ENCODE measurements at regions not wholly inside any gene's neighbourhood (a gene's known extent, or its start where the extent isn't known, plus 50 kb on each side); places are given as distances from the start of the nearest gene placed in this dataset.

DNA sequence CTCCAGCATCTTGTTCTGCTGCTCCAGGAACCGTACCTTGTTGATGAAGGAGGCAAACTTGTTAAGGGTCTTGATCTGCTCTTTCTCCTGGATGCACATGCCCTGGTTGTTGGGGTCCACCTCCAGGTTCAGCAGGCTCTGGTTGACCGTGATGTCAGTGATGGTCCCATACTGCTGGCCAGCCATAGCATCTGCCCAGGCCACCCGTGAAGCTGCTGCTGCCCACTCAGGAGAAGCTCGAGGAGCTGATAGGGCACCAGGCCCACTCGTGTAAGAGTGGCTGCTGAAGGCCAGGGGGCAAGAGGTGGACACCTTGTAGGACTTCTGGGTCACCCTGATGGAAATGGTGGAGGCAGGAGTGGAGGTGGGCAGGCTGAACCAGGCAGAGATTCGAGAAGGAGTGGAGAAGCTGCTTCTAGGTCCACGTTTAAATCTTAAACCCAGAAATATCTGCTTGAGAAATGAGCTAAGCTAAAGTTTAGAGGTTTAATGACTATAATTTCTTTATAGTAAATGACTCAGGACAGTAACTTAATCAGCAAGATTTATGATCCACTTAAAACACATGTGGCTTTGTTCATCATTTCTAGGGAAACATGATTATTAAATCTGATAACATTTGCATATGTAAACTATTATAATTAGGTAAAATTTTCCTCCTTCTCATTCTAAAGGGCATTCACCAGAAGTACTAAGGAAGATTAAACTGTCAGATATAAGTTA is 358.7 kb upstream of the SETBP1 start:
- DNase-seq, result no peak

DNA sequence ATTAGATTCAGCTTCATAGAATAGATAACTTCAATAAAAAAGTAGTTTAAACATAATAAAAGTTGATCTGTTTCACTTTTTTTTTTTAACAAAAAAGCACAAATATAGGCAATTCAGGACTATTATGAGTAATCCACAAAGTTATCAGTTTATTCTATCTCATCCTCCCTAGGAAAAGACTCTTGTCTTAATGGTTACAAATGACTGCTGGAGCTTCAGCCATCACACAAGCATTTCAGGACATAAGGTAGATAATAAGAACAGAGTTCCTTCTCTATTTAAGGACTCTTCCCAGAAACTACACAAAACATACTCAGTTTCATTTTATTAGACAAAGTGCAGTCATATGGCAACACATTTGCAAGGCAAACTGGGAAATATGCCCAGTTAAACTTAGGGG is 357.6 kb upstream of the SETBP1 start:
- no peaks in the 10 kb centered on the region for H3K36me3 Mint-ChIP-seq (ENCODE audit: insufficient read depth, unreplicated experiment)
- CTCF ChIA-PET, result interaction anchor here (2.1 kb wide), 1 partner anchor 169 kb away, joined by 6 read pairs; no protein-coding TSS in a partner anchor
- no peaks in the 10 kb centered on the region for H3K9me3 Mint-ChIP-seq (ENCODE audit: low read depth, unreplicated experiment)
- H3K4me3 Mint-ChIP-seq (ENCODE audit: low read depth, unreplicated experiment), result no peak overlapping the region
- TF ChIP-seq, protein P1, sequence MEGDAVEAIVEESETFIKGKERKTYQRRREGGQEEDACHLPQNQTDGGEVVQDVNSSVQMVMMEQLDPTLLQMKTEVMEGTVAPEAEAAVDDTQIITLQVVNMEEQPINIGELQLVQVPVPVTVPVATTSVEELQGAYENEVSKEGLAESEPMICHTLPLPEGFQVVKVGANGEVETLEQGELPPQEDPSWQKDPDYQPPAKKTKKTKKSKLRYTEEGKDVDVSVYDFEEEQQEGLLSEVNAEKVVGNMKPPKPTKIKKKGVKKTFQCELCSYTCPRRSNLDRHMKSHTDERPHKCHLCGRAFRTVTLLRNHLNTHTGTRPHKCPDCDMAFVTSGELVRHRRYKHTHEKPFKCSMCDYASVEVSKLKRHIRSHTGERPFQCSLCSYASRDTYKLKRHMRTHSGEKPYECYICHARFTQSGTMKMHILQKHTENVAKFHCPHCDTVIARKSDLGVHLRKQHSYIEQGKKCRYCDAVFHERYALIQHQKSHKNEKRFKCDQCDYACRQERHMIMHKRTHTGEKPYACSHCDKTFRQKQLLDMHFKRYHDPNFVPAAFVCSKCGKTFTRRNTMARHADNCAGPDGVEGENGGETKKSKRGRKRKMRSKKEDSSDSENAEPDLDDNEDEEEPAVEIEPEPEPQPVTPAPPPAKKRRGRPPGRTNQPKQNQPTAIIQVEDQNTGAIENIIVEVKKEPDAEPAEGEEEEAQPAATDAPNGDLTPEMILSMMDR (IDR thresholded peaks at IDR 0.05; ENCODE audit: unreplicated experiment), result no peak
- H3K4me1 Mint-ChIP-seq (ENCODE audit: low read depth, unreplicated experiment), result no peaks in the 10 kb centered on the region
- H3K27ac Mint-ChIP-seq (ENCODE audit: unreplicated experiment), result no peak overlapping the region
- DNase-seq, result no peak
- BruUV-seq (replicated peaks), result no TSS peak
- no peaks in the 10 kb centered on the region for H3K27me3 Mint-ChIP-seq (ENCODE audit: unreplicated experiment)
- intact Hi-C loops (cut with micrococcal nuclease; ENCODE audit: unreplicated experiment), result no loop called here

More for the DNA sequence above, 358.7 kb upstream of the SETBP1 start:
- CTCF ChIA-PET, result interaction anchor here (2.1 kb wide), 1 partner anchor 168 kb away, joined by 6 read pairs; no protein-coding TSS in a partner anchor
- peaks cover 2% of the 10 kb centered on the region for H3K9me3 Mint-ChIP-seq (ENCODE audit: low read depth, unreplicated experiment)
- no peak overlapping the region for H3K27ac Mint-ChIP-seq (ENCODE audit: unreplicated experiment)
- no TSS peak for BruUV-seq (replicated peaks)
- intact Hi-C loops (cut with micrococcal nuclease; ENCODE audit: unreplicated experiment), result no loop called here
- no peaks in the 10 kb centered on the region for H3K4me1 Mint-ChIP-seq (ENCODE audit: low read depth, unreplicated experiment)
- H3K36me3 Mint-ChIP-seq (ENCODE audit: insufficient read depth, unreplicated experiment), result no peaks in the 10 kb centered on the region
- no peak overlapping the region for H3K4me3 Mint-ChIP-seq (ENCODE audit: low read depth, unreplicated experiment)
- no peaks in the 10 kb centered on the region for H3K27me3 Mint-ChIP-seq (ENCODE audit: unreplicated experiment)
- TF ChIP-seq, protein P1 (IDR thresholded peaks at IDR 0.05; ENCODE audit: unreplicated experiment), result no peak

DNA sequence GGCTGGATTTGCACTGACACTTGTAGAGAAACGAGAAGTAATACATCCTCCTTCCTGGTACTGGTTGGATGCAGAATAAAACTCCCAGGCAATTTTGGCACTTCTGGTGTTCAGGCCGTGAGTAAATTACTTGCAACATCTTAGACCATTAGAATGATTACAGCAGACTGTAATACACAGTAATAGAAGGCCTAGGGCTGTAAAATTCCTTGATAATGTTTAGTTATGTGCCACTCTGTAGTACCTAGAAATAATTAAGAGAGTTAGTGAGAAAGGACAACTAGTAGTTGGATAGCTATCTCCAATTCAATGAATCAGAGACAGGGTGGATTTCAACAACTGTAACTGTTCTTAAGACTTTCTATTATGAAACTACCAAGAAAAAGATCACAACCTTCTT is 356.3 kb upstream of the SETBP1 start:
- CTCF ChIA-PET, result no interaction called here
- TF ChIP-seq, protein P1 (IDR thresholded peaks at IDR 0.05; ENCODE audit: unreplicated experiment), result no peak
- BruUV-seq (replicated peaks), result no TSS peak
- Mint-ChIP-seq H3K27ac (ENCODE audit: unreplicated experiment) (no peak overlapping the region), H3K4me1 (ENCODE audit: low read depth, unreplicated experiment) (no peaks in the 10 kb centered on the region), H3K4me3 (ENCODE audit: low read depth, unreplicated experiment) (no peak overlapping the region), H3K36me3 (ENCODE audit: insufficient read depth, unreplicated experiment) (no peaks in the 10 kb centered on the region), H3K27me3 (ENCODE audit: unreplicated experiment) (no peaks in the 10 kb centered on the region), H3K9me3 (ENCODE audit: low read depth, unreplicated experiment) (no peaks in the 10 kb centered on the region)
- intact Hi-C loops (cut with micrococcal nuclease; ENCODE audit: unreplicated experiment), result no loop called here
- no peak for DNase-seq

DNA sequence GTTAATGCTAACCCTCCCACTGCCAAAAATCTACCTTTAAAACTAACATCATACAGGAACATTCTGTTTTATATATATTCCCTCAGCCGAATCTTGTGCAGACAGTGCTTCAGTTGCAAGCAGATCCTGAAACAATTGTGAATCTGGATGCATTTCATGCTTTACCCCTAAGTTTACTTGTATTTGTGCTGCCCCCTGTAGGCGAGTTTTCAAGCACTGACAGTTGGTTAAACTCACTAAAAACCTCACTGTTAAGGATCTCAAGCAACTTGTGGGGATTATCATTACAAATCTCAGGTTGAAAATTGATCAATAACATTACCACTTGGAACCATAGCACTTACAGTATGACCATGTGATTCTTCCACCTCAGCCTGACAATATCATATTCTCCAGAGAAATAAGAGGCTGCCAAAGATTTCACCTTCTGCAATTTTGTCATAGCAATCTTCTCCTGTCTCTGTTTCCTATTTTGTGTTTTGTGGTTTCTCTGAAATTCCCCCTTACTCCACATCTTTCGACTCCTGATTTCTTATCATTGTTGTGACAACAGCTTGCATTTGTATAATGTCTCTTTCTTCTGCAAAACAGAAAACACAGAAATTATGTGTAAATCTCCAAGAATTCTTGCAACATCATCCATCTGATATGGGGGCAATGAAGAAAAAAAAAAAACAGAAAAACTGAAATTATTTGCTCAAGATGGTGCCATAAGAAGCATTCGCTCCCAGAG is 354.6 kb upstream of the SETBP1 start:
- Mint-ChIP-seq H3K36me3 (ENCODE audit: insufficient read depth, unreplicated experiment) (no peaks in the 10 kb centered on the region), H3K27me3 (ENCODE audit: unreplicated experiment) (no peaks in the 10 kb centered on the region), H3K4me1 (ENCODE audit: low read depth, unreplicated experiment) (no peaks in the 10 kb centered on the region), H3K4me3 (ENCODE audit: low read depth, unreplicated experiment) (no peak overlapping the region), H3K27ac (ENCODE audit: unreplicated experiment) (no peak overlapping the region), H3K9me3 (ENCODE audit: low read depth, unreplicated experiment) (no peaks in the 10 kb centered on the region)
- intact Hi-C loops (cut with micrococcal nuclease; ENCODE audit: unreplicated experiment), result loop anchor here (1.0 to 5.0 kb wide), 3 partner anchors 196 to 704 kb away; no protein-coding TSS in a partner anchor
- BruUV-seq (replicated peaks), result no TSS peak
- CTCF ChIA-PET, result interaction anchor here (1.2 kb wide), 1 partner anchor 20 kb away, joined by 4 read pairs; no protein-coding TSS in a partner anchor
- peak; percentile 78 for DNase-seq
- TF ChIP-seq, protein P1 (IDR thresholded peaks at IDR 0.05; ENCODE audit: unreplicated experiment), result peak; percentile 63
